SK-N-SH (cell line): ENCODE measurements at regions not wholly inside any gene's neighbourhood (a gene's known extent, or its start where the extent isn't known, plus 50 kb on each side); places are given as distances from the start of the nearest gene placed in this dataset.
A peak's percentile ranks its signal among the peaks of the same experiment; 100 is the strongest.

Experiments
- CTCF ChIA-PET: fragments of 300-600, 350-600 bp; formaldehyde crosslinking; extraction: SDS; loops from one replicate; lab custom pipeline; 2021; lab: Yijun Ruan, JAX
- POLR2A ChIA-PET: fragments of 350-600 bp; sonication (Branson Sonifier 250); formaldehyde crosslinking; extraction: SDS; loops from one replicate; lab custom pipeline; 2020; ENCODE audit warnings: antibody characterized with exemption, inconsistent platforms; lab: Yijun Ruan, JAX
- DNase-seq: peaks from one replicate; pipeline ENCODE4 v3.0.0; 2012
- H2AFZ ChIP-seq: fragments of 200-600 bp; sonication (generic); 2 replicates; pipeline ENCODE4 v1.8.1; 2016; ENCODE audit warnings: antibody characterized with exemption, mild to moderate bottlenecking, low read depth
- H3F3A ChIP-seq: fragments of 200-600 bp; sonication (generic); replicated peaks from 2 replicates; pipeline ENCODE3; 2016; ENCODE audit warnings: antibody characterized with exemption, mild to moderate bottlenecking; ENCODE audit not compliant: insufficient read depth
- H3K27ac ChIP-seq, 2 experiments: fragments of 200-500 bp in 1 of 2; fragments of 200-600 bp in 1 of 2; sonication (Bioruptor generic) in 1 of 2; sonication (generic), shearing (Covaris generic) in 1 of 2; 2 replicates each; pipeline versions ENCODE4 v1.5.1 to v1.6.1; 2014 to 2016; ENCODE audit warnings: low read depth in 2 of 2, inconsistent platforms in 1 of 2, low read length in 1 of 2, mild to moderate bottlenecking in 1 of 2, mixed read lengths in 1 of 2
- H3K27me3 ChIP-seq: fragments of 200-600 bp; sonication (generic), shearing (Covaris generic); 2 replicates; pipeline ENCODE4 v1.6.1; 2016; ENCODE audit warnings: mixed run types; ENCODE audit not compliant: insufficient read depth
- H3K36me3 ChIP-seq, 2 experiments: fragments of 200-500 bp in 1 of 2; fragments of 200-600 bp in 1 of 2; sonication (Bioruptor generic) in 1 of 2; sonication (generic) in 1 of 2; replicated peaks in 1 of 2; 2 replicates each; pipeline versions ENCODE3 to v1.5.1; 2014 to 2016; ENCODE audit warnings: low read length in 1 of 2, mild to moderate bottlenecking in 1 of 2; ENCODE audit not compliant: insufficient read depth in 2 of 2, control insufficient read depth in 1 of 2
- H3K4me1 ChIP-seq, 2 experiments: fragments of 200-500 bp in 1 of 2; fragments of 200-600 bp in 1 of 2; sonication (Bioruptor generic) in 1 of 2; sonication (generic), shearing (Covaris generic) in 1 of 2; 2 replicates each; pipeline versions ENCODE4 v1.5.1 to v1.6.1; 2014 to 2016; ENCODE audit warnings: low read depth in 1 of 2, low read length in 1 of 2, mixed run types in 1 of 2; ENCODE audit not compliant: insufficient read depth in 2 of 2, control insufficient read depth in 1 of 2
- H3K4me2 ChIP-seq: fragments of 200-600 bp; sonication (generic), shearing (Covaris generic); 2 replicates; pipeline ENCODE4 v1.6.1; 2017; ENCODE audit warnings: mixed run types
- H3K4me3 ChIP-seq, 2 experiments: fragments of 200-500 bp in 1 of 2; fragments of 200-600 bp in 1 of 2; sonication (Bioruptor generic) in 1 of 2; sonication (generic), shearing (Covaris generic) in 1 of 2; 2 replicates each; pipeline versions ENCODE4 v1.5.1 to v1.8.1; 2014 to 2016; ENCODE audit warnings: low read depth in 2 of 2, inconsistent platforms in 1 of 2, low read length in 1 of 2, mild to moderate bottlenecking in 1 of 2, mixed read lengths in 1 of 2, moderate library complexity in 1 of 2
- H3K79me2 ChIP-seq: fragments of 200-600 bp; sonication (generic); 2 replicates; pipeline ENCODE4 v1.8.1; 2017; ENCODE audit warnings: mild to moderate bottlenecking; ENCODE audit not compliant: insufficient read depth
- H3K9ac ChIP-seq: fragments of 200-600 bp; sonication (generic); 2 replicates; pipeline ENCODE4 v1.6.1; 2017; ENCODE audit warnings: mixed run types
- H3K9me2 ChIP-seq: fragments of 200-600 bp; sonication (generic); 2 replicates; pipeline ENCODE4 v1.6.1; 2017; ENCODE audit warnings: mixed run types
- H3K9me3 ChIP-seq: fragments of 200-600 bp; sonication (generic); 2 replicates; pipeline ENCODE4 v1.6.1; 2017; ENCODE audit warnings: mixed run types, mild to moderate bottlenecking, moderate library complexity
- H4K20me1 ChIP-seq: fragments of 200-600 bp; sonication (generic); 2 replicates; pipeline ENCODE4 v1.6.1; 2017; ENCODE audit warnings: mild to moderate bottlenecking, mixed run types; ENCODE audit not compliant: insufficient read depth
- CHD2 ChIP-seq: fragments of 150-350 bp; IDR thresholded peaks from 2 replicates; pipeline ENCODE4 v1.6.1; 2018; ENCODE audit warnings: low read length; ENCODE audit not compliant: partially characterized antibody
- ELF1 ChIP-seq: IDR thresholded peaks from 2 replicates; pipeline ENCODE4 v1.4.0; 2012
- EP300 ChIP-seq, 2 experiments: IDR thresholded peaks; 2 replicates each; pipeline versions ENCODE4 v1.4.0 to v1.6.1; 2012; ENCODE audit warnings: borderline replicate concordance in 1 of 2, low read depth in 1 of 2, low read length in 1 of 2
- FOXJ3 ChIP-seq: sonication (generic); formaldehyde crosslinking; IDR thresholded peaks from 2 replicates; pipeline ENCODE4 v1.5.1; 2020; ENCODE audit warnings: mild to moderate bottlenecking, missing genetic modification reagents
- FOXM1 ChIP-seq: IDR thresholded peaks from 2 replicates; pipeline ENCODE4 v1.4.0; 2012; ENCODE audit warnings: low read depth, mild to moderate bottlenecking
- GATA2 ChIP-seq: sonication (generic); formaldehyde crosslinking; IDR thresholded peaks from 2 replicates; pipeline ENCODE4 v1.5.0; 2020; ENCODE audit warnings: mild to moderate bottlenecking, missing genetic modification reagents
- IRF3 ChIP-seq: fragments of 150-350 bp; IDR thresholded peaks from 2 replicates; pipeline ENCODE4 v1.6.1; 2016; ENCODE audit warnings: mild to moderate bottlenecking, low read depth, low read length
- JUND ChIP-seq: IDR thresholded peaks from 2 replicates; pipeline ENCODE4 v1.4.0; 2012
- MEF2A ChIP-seq: IDR thresholded peaks from 2 replicates; pipeline ENCODE4 v1.4.0; 2012; ENCODE audit warnings: low read depth, borderline replicate concordance
- MXI1 ChIP-seq: IDR thresholded peaks from 2 replicates; pipeline ENCODE4 v1.6.1; 2012; ENCODE audit warnings: mild to moderate bottlenecking, low read depth, low read length, improper control_type of control experiment
- NFIC ChIP-seq: IDR thresholded peaks from 2 replicates; pipeline ENCODE4 v1.4.0; 2012; ENCODE audit warnings: borderline replicate concordance
- POLR2AphosphoS5 ChIP-seq: IDR thresholded peaks from 2 replicates; pipeline ENCODE4 v1.6.1; 2012; ENCODE audit warnings: low read depth, low read length
- RAD21 ChIP-seq: IDR thresholded peaks from 2 replicates; pipeline ENCODE4 v1.6.1; 2012; ENCODE audit warnings: mild to moderate bottlenecking, low read length
- RCOR1 ChIP-seq: fragments of 150-350 bp; IDR thresholded peaks from 2 replicates; pipeline ENCODE4 v1.6.1; 2017; ENCODE audit warnings: antibody characterized with exemption, low read length
- RXRA ChIP-seq: IDR thresholded peaks from 2 replicates; pipeline ENCODE4 v1.4.0; 2012; ENCODE audit warnings: low read depth, mild to moderate bottlenecking, borderline replicate concordance
- SMC3 ChIP-seq: IDR thresholded peaks from 2 replicates; pipeline ENCODE4 v1.6.1; 2012; ENCODE audit warnings: low read depth, low read length, improper control_type of control experiment
- TAF1 ChIP-seq: IDR thresholded peaks from 2 replicates; pipeline ENCODE4 v1.6.1; 2012; ENCODE audit warnings: low read depth, mild to moderate bottlenecking, low read length, moderate library complexity, borderline replicate concordance
- TCF12 ChIP-seq: IDR thresholded peaks from 2 replicates; pipeline ENCODE4 v1.4.0; 2012
- TEAD4 ChIP-seq: IDR thresholded peaks from 2 replicates; pipeline ENCODE4 v1.4.0; 2012; ENCODE audit warnings: mild to moderate bottlenecking, borderline replicate concordance; ENCODE audit not compliant: insufficient read depth
- YY1 ChIP-seq: IDR thresholded peaks from 2 replicates; pipeline ENCODE4 v1.4.0; 2012; ENCODE audit warnings: low read depth, mild to moderate bottlenecking
- WGBS: methylation state at CpG from one replicate; pipeline ENCODE4 v1.1.6; 2017; ENCODE audit warnings: low lambda C conversion rate; 5-methylcytosine and 5-hydroxymethylcytosine counted together
- TF ChIP-seq, protein P1 (sequence below): IDR thresholded peaks from 2 replicates; pipeline ENCODE4; 2012
- TF ChIP-seq, protein P2 (sequence below): IDR thresholded peaks from 2 replicates; pipeline ENCODE4 v1.4.0; 2012; ENCODE audit warnings: low read depth, borderline replicate concordance
- TF ChIP-seq, protein P3 (sequence below): fragments of 200-600 bp; sonication (generic); IDR thresholded peaks from 2 replicates; pipeline ENCODE4 v1.6.1; 2017; ENCODE audit warnings: antibody characterized with exemption, mild to moderate bottlenecking, moderate library complexity

DNA sequence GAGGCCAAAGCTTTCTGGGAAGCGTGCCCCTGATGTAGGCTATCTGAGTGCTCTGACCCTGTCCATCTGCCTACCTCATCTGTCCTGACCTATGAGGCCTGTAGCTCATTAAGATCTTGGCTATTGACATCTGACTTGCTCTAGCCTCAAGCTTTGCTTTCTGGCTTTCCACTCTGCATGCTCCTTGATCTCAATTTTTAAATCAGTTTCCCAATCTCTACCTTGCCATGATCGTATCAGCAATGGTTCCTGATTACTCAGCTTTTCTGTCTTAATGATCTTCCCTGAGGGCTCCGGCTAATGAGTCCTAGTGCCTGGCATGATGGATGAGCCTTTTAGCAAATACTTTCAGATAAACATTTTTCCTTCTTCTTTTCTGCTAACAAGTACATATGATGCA is 262.0 kb downstream of the NDFIP2 start:
- no peaks in the 10 kb centered on the region for H3F3A ChIP-seq
- 81% methylated on average over 3 of the region's 3 CpGs for WGBS
- peak; percentile 39 for DNase-seq
- H3K9me2 ChIP-seq = no peaks in the 10 kb centered on the region
- H3K36me3 ChIP-seq = no peaks in the 10 kb centered on the region
- TF ChIP-seq GATA2 (CRISPR knock-in tag) (peak; percentile 98), RAD21 (peak; percentile 34), POLR2AphosphoS5 (no peak), FOXM1 (0 out of 2 replicates have a peak, but pooled peaks have one; percentile 39), CHD2 (peak; percentile 42), MXI1 (peak; percentile 42; the same call in 1 of the 2 replicates), FOXJ3 (CRISPR knock-in tag) (peak; percentile 83), TCF12 (peak; percentile 65), MEF2A (no peak), RCOR1 (peak; percentile 83; the same call in 1 of the 2 replicates), SMC3 (no peak; the same call in 1 of the 2 replicates), TEAD4 (0 out of 2 replicates have a peak, but pooled peaks have one; percentile 21), JUND (no peak), RXRA (no peak), EP300 (IDR thresholded peaks at IDR 0.05; ENCODE audit: borderline replicate concordance in 1 of 2, low read depth in 1 of 2, low read length in 1 of 2) (peak; percentile 23 to 99; a peak in 2 of 4 replicates)
- TF ChIP-seq, protein P1, sequence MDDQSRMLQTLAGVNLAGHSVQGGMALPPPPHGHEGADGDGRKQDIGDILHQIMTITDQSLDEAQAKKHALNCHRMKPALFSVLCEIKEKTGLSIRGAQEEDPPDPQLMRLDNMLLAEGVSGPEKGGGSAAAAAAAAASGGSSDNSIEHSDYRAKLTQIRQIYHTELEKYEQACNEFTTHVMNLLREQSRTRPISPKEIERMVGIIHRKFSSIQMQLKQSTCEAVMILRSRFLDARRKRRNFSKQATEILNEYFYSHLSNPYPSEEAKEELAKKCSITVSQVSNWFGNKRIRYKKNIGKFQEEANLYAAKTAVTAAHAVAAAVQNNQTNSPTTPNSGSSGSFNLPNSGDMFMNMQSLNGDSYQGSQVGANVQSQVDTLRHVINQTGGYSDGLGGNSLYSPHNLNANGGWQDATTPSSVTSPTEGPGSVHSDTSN = 0 out of 2 replicates have a peak, but pooled peaks have one; percentile 9
- no peak overlapping the region for H3K9ac ChIP-seq
- H3K9me3 ChIP-seq = no peaks in the 10 kb centered on the region
- CTCF ChIA-PET = interaction anchor here (0.7 to 2.5 kb wide), 4 partner anchors 19 to 194 kb away, joined by 3 to 9 read pairs (median 4); no protein-coding TSS in a partner anchor
- H3K27me3 ChIP-seq = no peaks in the 10 kb centered on the region
- no peak overlapping the region for H3K4me3 ChIP-seq
- H4K20me1 ChIP-seq = no peaks in the 10 kb centered on the region
- POLR2A ChIA-PET = interaction anchor here (1.2 to 1.5 kb wide), 2 partner anchors 56 to 598 kb away, joined by 5 read pairs; partner anchors contain the start of gene SPRY2
- H2AFZ ChIP-seq = no peak overlapping the region
- H3K79me2 ChIP-seq = no peaks in the 10 kb centered on the region
- peak overlapping the region in 1 of 2 experiments; percentile 98; a peak in 2 of 4 replicates for H3K27ac ChIP-seq
- peaks cover 0 to 37% of the 10 kb centered on the region in 2 experiments; a peak in 2 of 4 replicates for H3K4me1 ChIP-seq
- H3K4me2 ChIP-seq = no peak overlapping the region

GRCh38 chr13:79740991-79741390 is 260.0 kb downstream of the NDFIP2 start:
- H3K27ac ChIP-seq = peak overlapping the region in 1 of 2 experiments; percentile 98; a peak in 3 of 4 replicates
- WGBS = 19% methylated on average over 6 of the region's 6 CpGs
- no peak overlapping the region for H3K4me3 ChIP-seq
- ChIA-PET CTCF (interaction anchor here (1.3 kb wide), 1 partner anchor 62 kb away, joined by 3 read pairs; no protein-coding TSS in a partner anchor), POLR2A (interaction anchor here (1.0 to 1.4 kb wide), 2 partner anchors 174 to 600 kb away, joined by 3 read pairs; partner anchors contain the start of gene SPRY2)
- H3K4me1 ChIP-seq = peaks cover 0 to 37% of the 10 kb centered on the region in 2 experiments; a peak in 2 of 4 replicates
- no peaks in the 10 kb centered on the region for H4K20me1 ChIP-seq
- H3K9ac ChIP-seq = no peak overlapping the region
- peak; percentile 46 for DNase-seq
- no peaks in the 10 kb centered on the region for H3K79me2 ChIP-seq
- no peaks in the 10 kb centered on the region for H3F3A ChIP-seq
- H3K9me2 ChIP-seq = no peaks in the 10 kb centered on the region
- H2AFZ ChIP-seq = peak overlapping the region; percentile 83
- H3K36me3 ChIP-seq = no peaks in the 10 kb centered on the region
- no peaks in the 10 kb centered on the region for H3K9me3 ChIP-seq
- no peaks in the 10 kb centered on the region for H3K27me3 ChIP-seq
- H3K4me2 ChIP-seq = peak overlapping the region; percentile 46
- TF ChIP-seq NFIC (no peak; the same call in 1 of the 2 replicates), POLR2AphosphoS5 (peak; percentile 25; the same call in 1 of the 2 replicates), TAF1 (no peak), MXI1 (peak; percentile 69; the same call in 1 of the 2 replicates), GATA2 (CRISPR knock-in tag) (peak; percentile 93), RXRA (no peak), IRF3 (no peak), YY1 (no peak), FOXM1 (no peak), ELF1 (no peak), EP300 (IDR thresholded peaks at IDR 0.05; ENCODE audit: borderline replicate concordance in 1 of 2, low read depth in 1 of 2, low read length in 1 of 2) (peak in 1 of 2 experiments; percentile 99; a peak in 2 of 4 replicates), JUND (no peak), FOXJ3 (CRISPR knock-in tag) (peak; percentile 96)
- TF ChIP-seq, protein P2, sequence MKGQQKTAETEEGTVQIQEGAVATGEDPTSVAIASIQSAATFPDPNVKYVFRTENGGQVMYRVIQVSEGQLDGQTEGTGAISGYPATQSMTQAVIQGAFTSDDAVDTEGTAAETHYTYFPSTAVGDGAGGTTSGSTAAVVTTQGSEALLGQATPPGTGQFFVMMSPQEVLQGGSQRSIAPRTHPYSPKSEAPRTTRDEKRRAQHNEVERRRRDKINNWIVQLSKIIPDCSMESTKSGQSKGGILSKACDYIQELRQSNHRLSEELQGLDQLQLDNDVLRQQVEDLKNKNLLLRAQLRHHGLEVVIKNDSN = no peak
- TF ChIP-seq, protein P3, sequence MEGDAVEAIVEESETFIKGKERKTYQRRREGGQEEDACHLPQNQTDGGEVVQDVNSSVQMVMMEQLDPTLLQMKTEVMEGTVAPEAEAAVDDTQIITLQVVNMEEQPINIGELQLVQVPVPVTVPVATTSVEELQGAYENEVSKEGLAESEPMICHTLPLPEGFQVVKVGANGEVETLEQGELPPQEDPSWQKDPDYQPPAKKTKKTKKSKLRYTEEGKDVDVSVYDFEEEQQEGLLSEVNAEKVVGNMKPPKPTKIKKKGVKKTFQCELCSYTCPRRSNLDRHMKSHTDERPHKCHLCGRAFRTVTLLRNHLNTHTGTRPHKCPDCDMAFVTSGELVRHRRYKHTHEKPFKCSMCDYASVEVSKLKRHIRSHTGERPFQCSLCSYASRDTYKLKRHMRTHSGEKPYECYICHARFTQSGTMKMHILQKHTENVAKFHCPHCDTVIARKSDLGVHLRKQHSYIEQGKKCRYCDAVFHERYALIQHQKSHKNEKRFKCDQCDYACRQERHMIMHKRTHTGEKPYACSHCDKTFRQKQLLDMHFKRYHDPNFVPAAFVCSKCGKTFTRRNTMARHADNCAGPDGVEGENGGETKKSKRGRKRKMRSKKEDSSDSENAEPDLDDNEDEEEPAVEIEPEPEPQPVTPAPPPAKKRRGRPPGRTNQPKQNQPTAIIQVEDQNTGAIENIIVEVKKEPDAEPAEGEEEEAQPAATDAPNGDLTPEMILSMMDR = no peak
